T-helper 2 cell treated with Interferon-gamma antibody and Interleukin-4, amounts not matched to agents 5 μg/mL and 100 μg/mL, for 36 hours (primary cell): ENCODE measurements at regions not wholly inside any gene's neighbourhood (a gene's known extent, or its start where the extent isn't known, plus 50 kb on each side); places are given as distances from the start of the nearest gene placed in this dataset.
"Not testable (repeated sequence)": the region's sequence is repeated elsewhere in the genome, so short reads cannot be mapped to it uniquely, and the experiment has no call there.

Source experiments
- DNase-seq: peaks from one replicate; pipeline ENCODE4 v3.0.0; 2021; ENCODE audit warnings: low spot score
- H3K27ac Mint-ChIP-seq: one replicate; pipeline ENCODE4 v1.8.0; 2021; ENCODE audit warnings: mild to moderate bottlenecking, mixed read lengths
- H3K27me3 Mint-ChIP-seq: one replicate; pipeline ENCODE4 v1.8.0; 2021; ENCODE audit warnings: low read depth, mixed read lengths
- H3K36me3 Mint-ChIP-seq: one replicate; pipeline ENCODE4 v1.8.0; 2021; ENCODE audit warnings: low read depth, mixed read lengths
- H3K4me1 Mint-ChIP-seq: one replicate; pipeline ENCODE4 v1.8.0; 2021; ENCODE audit warnings: low read depth, mixed read lengths
- H3K4me3 Mint-ChIP-seq: one replicate; pipeline ENCODE4 v1.8.0; 2022; ENCODE audit warnings: mild to moderate bottlenecking, moderate library complexity, mixed read lengths
- H3K9me3 Mint-ChIP-seq: one replicate; pipeline ENCODE4 v1.8.0; 2021; ENCODE audit warnings: mixed read lengths

- H3K36me3 Mint-ChIP-seq = not testable (repeated sequence)
These were observed 104.3 kb downstream of the MTPN start for GRCh38 chr7:135872861-135873260.

GRCh38 chr7:135862586-135863340 lies 114.2 kb upstream of the FAM180A start:
- Mint-ChIP-seq H3K36me3 (no peaks in the 10 kb centered on the region), H3K9me3 (no peaks in the 10 kb centered on the region), H3K27me3 (peaks cover 2% of the 10 kb centered on the region), H3K27ac (no peak overlapping the region), H3K4me1 (no peaks in the 10 kb centered on the region), H3K4me3 (no peak overlapping the region)
- DNase-seq = no peak

More at GRCh38 chr7:135872861-135873260, 104.3 kb downstream of the MTPN start:
- H3K4me3 Mint-ChIP-seq, H3K27ac Mint-ChIP-seq, H3K9me3 Mint-ChIP-seq, H3K4me1 Mint-ChIP-seq, H3K27me3 Mint-ChIP-seq, DNase-seq: not testable (repeated sequence)

- H3K27me3 Mint-ChIP-seq = peaks cover 2% of the 10 kb centered on the region
These were observed 110.9 kb upstream of the FAM180A start for GRCh38 chr7:135859538-135859937.

GRCh38 chr7:135858851-135859250 lies 110.2 kb upstream of the FAM180A start:
- Mint-ChIP-seq H3K27ac (no peak overlapping the region), H3K4me3 (no peak overlapping the region), H3K36me3 (no peaks in the 10 kb centered on the region), H3K4me1 (no peaks in the 10 kb centered on the region), H3K9me3 (no peaks in the 10 kb centered on the region), H3K27me3 (peaks cover 2% of the 10 kb centered on the region)
- no peak for DNase-seq

More at GRCh38 chr7:135859538-135859937, 110.9 kb upstream of the FAM180A start:
- H3K4me1 Mint-ChIP-seq = no peaks in the 10 kb centered on the region
- no peak overlapping the region for H3K27ac Mint-ChIP-seq
- no peak overlapping the region for H3K4me3 Mint-ChIP-seq
- no peak for DNase-seq
- no peaks in the 10 kb centered on the region for H3K9me3 Mint-ChIP-seq
- H3K36me3 Mint-ChIP-seq = no peaks in the 10 kb centered on the region

GRCh38 chr7:135858379-135858778 lies 109.8 kb upstream of the FAM180A start:
- H3K9me3 Mint-ChIP-seq = no peaks in the 10 kb centered on the region
- H3K36me3 Mint-ChIP-seq = no peaks in the 10 kb centered on the region
- H3K4me1 Mint-ChIP-seq = no peaks in the 10 kb centered on the region
- H3K27me3 Mint-ChIP-seq = peaks cover 2% of the 10 kb centered on the region
- no peak overlapping the region for H3K4me3 Mint-ChIP-seq
- DNase-seq = no peak
- no peak overlapping the region for H3K27ac Mint-ChIP-seq

- Mint-ChIP-seq H3K36me3 (no peaks in the 10 kb centered on the region), H3K4me1 (no peaks in the 10 kb centered on the region), H3K9me3 (no peaks in the 10 kb centered on the region), H3K27ac (no peak overlapping the region), H3K4me3 (no peak overlapping the region), H3K27me3 (peaks cover 2% of the 10 kb centered on the region)
- DNase-seq = no peak
These were observed 109.1 kb upstream of the FAM180A start for GRCh38 chr7:135857519-135858274.

GRCh38 chr7:135856356-135857144 lies 107.9 kb upstream of the FAM180A start:
- no peaks in the 10 kb centered on the region for H3K36me3 Mint-ChIP-seq

GRCh38 chr7:135855846-135856245 lies 107.2 kb upstream of the FAM180A start:
- Mint-ChIP-seq H3K36me3 (no peaks in the 10 kb centered on the region), H3K27me3 (no peaks in the 10 kb centered on the region), H3K9me3 (no peaks in the 10 kb centered on the region), H3K4me1 (no peaks in the 10 kb centered on the region), H3K4me3 (no peak overlapping the region), H3K27ac (no peak overlapping the region)
- DNase-seq = no peak

More at GRCh38 chr7:135856356-135857144, 107.9 kb upstream of the FAM180A start:
- peaks cover under 1% of the 10 kb centered on the region for H3K27me3 Mint-ChIP-seq
- no peak for DNase-seq
- no peaks in the 10 kb centered on the region for H3K4me1 Mint-ChIP-seq
- no peaks in the 10 kb centered on the region for H3K9me3 Mint-ChIP-seq
- H3K27ac Mint-ChIP-seq = no peak overlapping the region
- H3K4me3 Mint-ChIP-seq = no peak overlapping the region

- no peaks in the 10 kb centered on the region for H3K36me3 Mint-ChIP-seq
These were observed 104.9 kb upstream of the FAM180A start for GRCh38 chr7:135853499-135853898.

GRCh38 chr7:135853008-135853407 lies 104.4 kb upstream of the FAM180A start:
- Mint-ChIP-seq H3K27ac (no peak overlapping the region), H3K9me3 (no peaks in the 10 kb centered on the region), H3K4me1 (no peaks in the 10 kb centered on the region), H3K27me3 (no peaks in the 10 kb centered on the region), H3K4me3 (no peak overlapping the region), H3K36me3 (no peaks in the 10 kb centered on the region)
- DNase-seq = no peak

More at GRCh38 chr7:135853499-135853898, 104.9 kb upstream of the FAM180A start:
- H3K27ac Mint-ChIP-seq = no peak overlapping the region
- no peak for DNase-seq
- no peak overlapping the region for H3K4me3 Mint-ChIP-seq
- H3K4me1 Mint-ChIP-seq = no peaks in the 10 kb centered on the region
- no peaks in the 10 kb centered on the region for H3K9me3 Mint-ChIP-seq
- no peaks in the 10 kb centered on the region for H3K27me3 Mint-ChIP-seq

GRCh38 chr7:135847242-135847641 lies 98.6 kb upstream of the FAM180A start:
- Mint-ChIP-seq H3K9me3 (no peaks in the 10 kb centered on the region), H3K4me3 (no peak overlapping the region), H3K27ac (no peak overlapping the region)

GRCh38 chr7:135846339-135846738 lies 97.7 kb upstream of the FAM180A start:
- Mint-ChIP-seq H3K36me3 (no peaks in the 10 kb centered on the region), H3K4me1 (no peaks in the 10 kb centered on the region), H3K9me3 (no peaks in the 10 kb centered on the region), H3K27me3 (no peaks in the 10 kb centered on the region), H3K27ac (no peak overlapping the region), H3K4me3 (no peak overlapping the region)
- no peak for DNase-seq

More at GRCh38 chr7:135847242-135847641, 98.6 kb upstream of the FAM180A start:
- DNase-seq = no peak
- Mint-ChIP-seq H3K27me3 (no peaks in the 10 kb centered on the region), H3K4me1 (no peaks in the 10 kb centered on the region), H3K36me3 (no peaks in the 10 kb centered on the region)

- no peaks in the 10 kb centered on the region for H3K36me3 Mint-ChIP-seq
- no peaks in the 10 kb centered on the region for H3K9me3 Mint-ChIP-seq
- no peaks in the 10 kb centered on the region for H3K27me3 Mint-ChIP-seq
- no peak overlapping the region for H3K4me3 Mint-ChIP-seq
- H3K27ac Mint-ChIP-seq = no peak overlapping the region
- no peaks in the 10 kb centered on the region for H3K4me1 Mint-ChIP-seq
- no peak for DNase-seq
These were observed 96.9 kb upstream of the FAM180A start for GRCh38 chr7:135845415-135846075.
